ENCODE measurements at regions not wholly inside any gene's neighbourhood (a gene's known extent, or its start where the extent isn't known, plus 50 kb on each side); places are given as distances from the start of the nearest gene placed in this dataset.

DNA sequence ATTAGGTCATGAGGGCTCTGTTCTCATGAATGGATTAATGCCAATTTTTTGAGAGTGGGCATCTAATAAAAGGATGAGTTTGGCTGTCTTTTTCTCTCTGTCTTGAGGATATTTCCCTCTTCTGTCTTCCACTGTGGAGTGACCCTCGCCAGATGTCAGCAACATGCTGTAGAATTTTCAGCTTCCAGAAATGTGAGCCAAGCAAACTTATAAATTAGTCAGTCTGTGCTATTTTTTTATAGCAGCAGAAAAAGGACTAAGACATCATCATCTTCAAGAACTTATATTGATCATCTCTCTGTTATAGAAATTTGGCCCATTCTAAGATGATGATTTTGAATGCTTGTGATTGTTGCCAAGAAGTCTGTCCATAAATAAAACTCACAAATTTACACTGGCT lies 431.4 kb downstream of the FGF9 start:
- TF ChIP-seq, protein P1, sequence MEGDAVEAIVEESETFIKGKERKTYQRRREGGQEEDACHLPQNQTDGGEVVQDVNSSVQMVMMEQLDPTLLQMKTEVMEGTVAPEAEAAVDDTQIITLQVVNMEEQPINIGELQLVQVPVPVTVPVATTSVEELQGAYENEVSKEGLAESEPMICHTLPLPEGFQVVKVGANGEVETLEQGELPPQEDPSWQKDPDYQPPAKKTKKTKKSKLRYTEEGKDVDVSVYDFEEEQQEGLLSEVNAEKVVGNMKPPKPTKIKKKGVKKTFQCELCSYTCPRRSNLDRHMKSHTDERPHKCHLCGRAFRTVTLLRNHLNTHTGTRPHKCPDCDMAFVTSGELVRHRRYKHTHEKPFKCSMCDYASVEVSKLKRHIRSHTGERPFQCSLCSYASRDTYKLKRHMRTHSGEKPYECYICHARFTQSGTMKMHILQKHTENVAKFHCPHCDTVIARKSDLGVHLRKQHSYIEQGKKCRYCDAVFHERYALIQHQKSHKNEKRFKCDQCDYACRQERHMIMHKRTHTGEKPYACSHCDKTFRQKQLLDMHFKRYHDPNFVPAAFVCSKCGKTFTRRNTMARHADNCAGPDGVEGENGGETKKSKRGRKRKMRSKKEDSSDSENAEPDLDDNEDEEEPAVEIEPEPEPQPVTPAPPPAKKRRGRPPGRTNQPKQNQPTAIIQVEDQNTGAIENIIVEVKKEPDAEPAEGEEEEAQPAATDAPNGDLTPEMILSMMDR (IDR thresholded peaks at IDR 0.05 in 2 of 3, conservative IDR thresholded peaks at IDR 0.05 in 1 of 3; ENCODE audit: borderline replicate concordance in 1 of 3, insufficient read depth in 1 of 3, low read depth in 2 of 3, low read length in 2 of 3) = no peak
- TF ChIP-seq RAD21 (IDR thresholded peaks at IDR 0.05; ENCODE audit: low read depth) = no peak
- TF ChIP-seq EZH2 (IDR thresholded peaks at IDR 0.05) = no peak
- TF ChIP-seq, protein P2, sequence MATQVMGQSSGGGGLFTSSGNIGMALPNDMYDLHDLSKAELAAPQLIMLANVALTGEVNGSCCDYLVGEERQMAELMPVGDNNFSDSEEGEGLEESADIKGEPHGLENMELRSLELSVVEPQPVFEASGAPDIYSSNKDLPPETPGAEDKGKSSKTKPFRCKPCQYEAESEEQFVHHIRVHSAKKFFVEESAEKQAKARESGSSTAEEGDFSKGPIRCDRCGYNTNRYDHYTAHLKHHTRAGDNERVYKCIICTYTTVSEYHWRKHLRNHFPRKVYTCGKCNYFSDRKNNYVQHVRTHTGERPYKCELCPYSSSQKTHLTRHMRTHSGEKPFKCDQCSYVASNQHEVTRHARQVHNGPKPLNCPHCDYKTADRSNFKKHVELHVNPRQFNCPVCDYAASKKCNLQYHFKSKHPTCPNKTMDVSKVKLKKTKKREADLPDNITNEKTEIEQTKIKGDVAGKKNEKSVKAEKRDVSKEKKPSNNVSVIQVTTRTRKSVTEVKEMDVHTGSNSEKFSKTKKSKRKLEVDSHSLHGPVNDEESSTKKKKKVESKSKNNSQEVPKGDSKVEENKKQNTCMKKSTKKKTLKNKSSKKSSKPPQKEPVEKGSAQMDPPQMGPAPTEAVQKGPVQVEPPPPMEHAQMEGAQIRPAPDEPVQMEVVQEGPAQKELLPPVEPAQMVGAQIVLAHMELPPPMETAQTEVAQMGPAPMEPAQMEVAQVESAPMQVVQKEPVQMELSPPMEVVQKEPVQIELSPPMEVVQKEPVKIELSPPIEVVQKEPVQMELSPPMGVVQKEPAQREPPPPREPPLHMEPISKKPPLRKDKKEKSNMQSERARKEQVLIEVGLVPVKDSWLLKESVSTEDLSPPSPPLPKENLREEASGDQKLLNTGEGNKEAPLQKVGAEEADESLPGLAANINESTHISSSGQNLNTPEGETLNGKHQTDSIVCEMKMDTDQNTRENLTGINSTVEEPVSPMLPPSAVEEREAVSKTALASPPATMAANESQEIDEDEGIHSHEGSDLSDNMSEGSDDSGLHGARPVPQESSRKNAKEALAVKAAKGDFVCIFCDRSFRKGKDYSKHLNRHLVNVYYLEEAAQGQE (IDR thresholded peaks at IDR 0.05; ENCODE audit: low read depth) = no peak
- no peak for TF ChIP-seq TCF7L2 (IDR thresholded peaks at IDR 0.05; ENCODE audit: borderline replicate concordance, extremely low read depth, insufficient read depth, insufficient read length)
- TF ChIP-seq, protein P3, sequence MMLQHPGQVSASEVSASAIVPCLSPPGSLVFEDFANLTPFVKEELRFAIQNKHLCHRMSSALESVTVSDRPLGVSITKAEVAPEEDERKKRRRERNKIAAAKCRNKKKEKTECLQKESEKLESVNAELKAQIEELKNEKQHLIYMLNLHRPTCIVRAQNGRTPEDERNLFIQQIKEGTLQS (IDR thresholded peaks at IDR 0.05) = no peak
- no peak for TF ChIP-seq POLR2AphosphoS5 (IDR thresholded peaks at IDR 0.05; ENCODE audit: low read depth, low read length)

Data from HCT116 (cell line).